GM12891 (cell line): ENCODE measurements at regions not wholly inside any gene's neighbourhood (a gene's known extent, or its start where the extent isn't known, plus 50 kb on each side); places are given as distances from the start of the nearest gene placed in this dataset.

Experiments used
- PAX5 ChIP-seq: IDR thresholded peaks from 2 replicates; pipeline ENCODE4 v1.6.1; 2011; ENCODE audit warnings: low read length, moderate library complexity, mild to moderate bottlenecking; ENCODE audit not compliant: insufficient read depth, severe bottlenecking
- POLR2A ChIP-seq: IDR thresholded peaks from 2 replicates; pipeline ENCODE4 v1.6.1; 2011; ENCODE audit warnings: low read depth, low read length, control low read depth
- POLR2AphosphoS5 ChIP-seq: IDR thresholded peaks from 2 replicates; pipeline ENCODE4 v1.6.1; 2011; ENCODE audit warnings: low read depth, low read length, control low read depth
- TAF1 ChIP-seq: IDR thresholded peaks from 2 replicates; pipeline ENCODE4 v1.6.1; 2011; ENCODE audit warnings: low read depth, low read length, control low read depth

- TF ChIP-seq POLR2AphosphoS5, result no peak
- no peak for TF ChIP-seq POLR2A
- no peak for TF ChIP-seq PAX5
- no peak for TF ChIP-seq TAF1
Observed at GRCh38 chr15:96703794-96704550, 373.5 kb downstream of the NR2F2 start.
